NK-92 treated with Interleukin-12 subunit alpha and Interleukin-12 subunit beta, amount 100 ng/mL, for 24 hours (cell line): ENCODE measurements at regions not wholly inside any gene's neighbourhood (a gene's known extent, or its start where the extent isn't known, plus 50 kb on each side); places are given as distances from the start of the nearest gene placed in this dataset.
"Not testable (repeated sequence)": the region's sequence is repeated elsewhere in the genome, so short reads cannot be mapped to it uniquely, and the experiment has no call there.

ENCODE experiments used
- DNase-seq: peaks from one replicate; lab custom pipeline; 2025; lab: John Stamatoyannopoulos, UW

DNA sequence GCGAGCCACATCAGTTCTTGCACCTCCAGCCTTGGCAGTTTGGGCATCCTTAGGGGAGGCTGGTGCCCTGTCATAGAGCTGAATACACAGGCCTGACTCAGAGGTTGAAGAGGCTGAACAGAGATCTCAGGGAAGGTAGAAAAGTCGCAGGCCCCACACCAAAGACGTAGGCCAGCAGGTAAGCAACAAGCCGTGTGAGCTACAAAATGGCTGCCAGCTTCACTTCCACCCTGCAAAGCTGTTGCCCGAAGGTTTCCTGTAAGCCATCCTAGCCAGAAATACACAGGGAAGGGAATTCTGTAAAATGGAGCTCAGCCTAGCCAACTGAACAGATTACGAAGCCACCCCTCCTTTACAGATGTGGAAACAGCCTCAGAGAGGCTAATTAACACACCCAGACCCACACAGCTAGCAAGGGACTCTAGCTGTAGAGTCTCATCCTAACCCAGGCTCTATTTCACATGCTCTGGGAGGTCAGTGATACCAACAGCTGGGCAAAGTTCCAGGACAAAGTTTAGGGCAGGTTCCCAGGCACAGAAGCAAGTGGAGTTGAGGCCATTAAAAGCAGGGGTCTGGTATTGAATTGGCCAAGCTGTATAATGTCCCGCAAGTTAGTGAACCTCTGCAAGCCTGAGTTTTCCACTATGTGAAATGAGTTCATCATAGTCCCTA lies 66.3 kb upstream of the RASGRF1 start:
- no peak for DNase-seq

GRCh38 chr15:79154483-79155135 lies 64.0 kb upstream of the RASGRF1 start:
- DNase-seq, result no peak

DNA sequence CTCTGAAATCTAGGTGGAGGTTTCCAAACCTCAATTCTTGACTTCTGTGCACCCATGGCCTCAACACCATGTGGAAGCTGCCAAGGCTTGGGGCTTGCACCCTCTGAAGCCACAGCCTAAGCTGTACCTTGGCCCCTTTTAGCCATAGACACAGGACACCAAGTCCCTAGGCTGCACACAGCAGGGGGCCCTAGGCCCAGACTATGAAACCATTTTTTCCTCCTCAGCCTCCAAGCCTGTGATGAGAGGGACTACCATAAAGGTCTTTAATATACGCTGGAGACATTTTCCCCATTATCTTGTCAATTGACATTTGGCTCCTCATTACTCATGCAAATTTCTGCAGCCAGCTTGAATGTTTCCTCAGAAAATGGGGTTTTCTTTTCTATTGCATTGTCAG lies 53.7 kb upstream of the RASGRF1 start:
- not testable (repeated sequence) for DNase-seq

- DNase-seq, result no peak
These were observed 50.4 kb upstream of the RASGRF1 start for GRCh38 chr15:79140846-79141570.
